GM21515 (cell line): ENCODE measurements at regions not wholly inside any gene's neighbourhood (a gene's known extent, or its start where the extent isn't known, plus 50 kb on each side); places are given as distances from the start of the nearest gene placed in this dataset.
"Not testable (repeated sequence)": the region's sequence is repeated elsewhere in the genome, so short reads cannot be mapped to it uniquely, and the experiment has no call there.

Experiments used
- ATAC-seq: cut with Tn5 transposase; IDR thresholded peaks from one replicate; pipeline ENCODE4 v1.9.1; 2021; ENCODE audit not compliant: unreplicated experiment

- no peak for ATAC-seq
Measured at GRCh38 chr9:26262421-26263107, 584.3 kb upstream of the TUSC1 start.

DNA sequence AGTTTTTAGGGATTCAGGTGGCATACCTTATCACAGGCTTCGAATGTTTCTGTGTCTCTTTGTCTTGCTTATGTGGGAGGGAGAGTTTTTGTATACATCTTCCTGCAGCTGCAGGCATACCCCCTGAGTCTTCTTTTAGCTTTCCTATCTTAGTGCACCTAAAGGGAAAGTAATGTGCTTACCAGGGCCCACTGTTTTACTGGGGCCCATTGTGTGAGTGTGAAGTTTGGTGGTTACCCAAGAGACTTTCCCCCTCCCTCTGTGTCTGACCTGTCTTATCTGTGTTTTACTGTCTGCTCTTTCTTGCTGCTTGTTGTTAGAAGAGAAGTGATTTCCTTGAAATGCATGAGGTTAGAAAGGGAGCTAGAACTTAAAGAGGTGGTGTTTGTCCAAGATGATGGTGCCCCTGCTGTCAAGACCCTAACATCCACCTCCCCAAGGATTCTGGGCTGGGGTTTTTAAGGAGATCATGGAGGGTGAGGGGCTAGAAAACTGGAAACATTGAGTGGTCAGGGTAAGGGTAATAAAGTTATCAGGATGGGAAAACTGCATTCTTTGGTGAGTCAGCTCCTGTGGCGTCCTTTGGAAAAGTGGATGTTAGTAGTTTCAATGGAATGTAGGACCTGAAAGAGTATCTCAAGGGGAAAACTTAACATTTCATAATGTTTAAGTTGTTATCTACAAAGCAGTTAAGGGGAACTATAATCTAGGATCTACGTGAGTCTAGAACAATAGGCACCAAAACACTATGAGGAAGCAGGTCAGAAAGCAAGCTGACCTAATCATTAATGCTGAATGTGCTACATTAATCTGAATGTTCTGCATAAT lies 583.5 kb upstream of the TUSC1 start:
- no peak for ATAC-seq

GRCh38 chr9:26260238-26260637 lies 582.0 kb upstream of the TUSC1 start:
- ATAC-seq, result no peak

- no peak for ATAC-seq
Measured at GRCh38 chr9:26247861-26248260, 569.6 kb upstream of the TUSC1 start.

GRCh38 chr9:26244661-26245451 lies 566.6 kb upstream of the TUSC1 start:
- ATAC-seq, result no peak

- ATAC-seq, result no peak
Measured at GRCh38 chr9:26243726-26244125, 565.5 kb upstream of the TUSC1 start.

- ATAC-seq, result no peak
Measured at GRCh38 chr9:26243029-26243697, 564.9 kb upstream of the TUSC1 start.

DNA sequence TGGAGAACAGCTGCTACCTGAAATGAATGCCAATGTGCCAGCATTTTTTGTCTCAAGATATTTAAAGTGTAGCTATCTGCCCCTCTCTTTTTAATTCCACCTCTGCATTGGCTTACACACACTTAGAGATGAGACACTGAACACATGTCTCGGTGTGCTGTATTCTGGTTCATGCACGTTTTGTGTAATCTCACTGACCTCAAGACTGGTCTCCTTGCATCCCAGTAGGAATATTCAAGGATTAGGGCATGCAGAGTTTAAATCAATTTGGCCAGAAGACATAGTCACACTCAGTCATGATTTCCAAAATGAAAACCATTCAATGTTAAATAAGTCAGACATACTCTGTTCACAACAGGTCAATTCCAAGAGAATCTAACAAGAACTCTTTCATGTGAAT lies 561.8 kb upstream of the TUSC1 start:
- ATAC-seq, result no peak

DNA sequence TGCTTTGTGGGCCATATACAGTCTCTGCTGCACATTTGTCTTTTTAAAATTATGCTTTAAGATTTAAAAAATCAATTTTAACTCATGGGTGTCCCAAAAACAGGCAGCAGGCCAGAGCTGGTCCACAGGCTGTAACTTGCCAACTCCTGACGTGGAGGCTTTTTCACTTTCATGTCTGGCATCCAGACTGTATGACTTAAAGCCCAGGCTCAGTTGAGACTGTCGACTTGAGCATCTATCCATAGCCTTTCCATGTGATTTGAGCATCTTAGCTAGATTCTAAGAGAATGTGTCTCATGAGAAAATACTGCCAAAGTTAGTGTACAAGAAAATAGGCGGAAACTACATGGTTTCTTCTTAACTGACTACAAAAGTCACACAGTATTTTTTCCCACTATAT lies 559.0 kb upstream of the TUSC1 start:
- no peak for ATAC-seq

DNA sequence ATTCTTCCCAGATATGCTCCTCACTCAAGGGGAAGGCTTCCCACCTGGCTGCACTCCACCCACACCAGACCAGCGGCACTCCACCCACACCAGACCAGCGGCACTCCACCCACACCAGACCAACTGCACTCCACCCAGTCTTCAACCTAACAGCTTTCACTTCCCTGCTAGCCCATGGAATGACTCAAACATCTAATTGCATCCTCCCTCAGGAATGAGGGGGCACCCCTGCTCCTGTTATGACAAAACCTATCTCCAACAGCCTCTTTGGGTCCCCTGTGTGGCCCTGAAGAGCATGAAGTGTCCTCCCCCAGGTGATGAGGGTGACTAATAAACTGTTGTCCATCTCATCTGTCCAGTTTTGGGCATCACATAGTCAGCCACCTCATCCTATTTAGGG lies 556.6 kb upstream of the TUSC1 start:
- no peak for ATAC-seq

DNA sequence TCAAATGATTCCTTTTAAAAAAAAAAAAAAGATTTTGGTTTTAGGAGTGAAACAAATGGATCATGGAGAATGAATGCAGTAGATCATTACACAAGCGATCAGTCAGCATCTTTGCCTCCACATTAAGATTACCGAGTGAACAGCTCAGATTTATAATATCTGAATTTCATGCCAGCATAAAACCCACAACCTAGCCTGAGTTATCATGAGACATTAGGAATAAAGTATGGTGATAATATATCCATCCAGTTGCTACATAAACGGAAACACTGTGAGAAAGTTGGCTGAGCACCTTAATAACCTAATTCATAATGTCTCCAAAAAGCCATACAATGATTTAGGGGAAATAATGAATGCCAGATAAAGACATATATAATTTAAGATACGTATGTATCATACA lies 553.1 kb upstream of the TUSC1 start:
- no peak for ATAC-seq

- no peak for ATAC-seq
Measured at GRCh38 chr9:26229324-26230054, 551.2 kb upstream of the TUSC1 start.

DNA sequence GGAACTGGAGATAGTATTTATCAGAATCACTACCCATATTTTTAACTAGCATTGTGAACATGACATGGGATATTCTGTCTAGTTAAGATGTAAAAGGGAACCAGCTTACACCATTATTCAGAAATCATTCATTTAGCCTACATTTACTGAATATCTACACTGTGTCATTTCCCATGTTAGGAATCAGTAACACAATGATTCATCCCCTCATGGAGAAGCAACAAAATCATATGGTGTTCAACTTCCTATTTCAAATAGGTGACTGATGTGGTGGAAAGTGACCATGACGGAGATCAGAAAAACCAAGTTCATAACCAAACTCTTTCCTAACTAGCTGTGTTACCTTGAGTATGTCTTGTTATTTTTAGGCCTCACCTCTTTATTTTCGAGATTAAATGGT lies 550.0 kb upstream of the TUSC1 start:
- no peak for ATAC-seq

GRCh38 chr9:26221290-26221689 lies 543.0 kb upstream of the TUSC1 start:
- ATAC-seq, result no peak

DNA sequence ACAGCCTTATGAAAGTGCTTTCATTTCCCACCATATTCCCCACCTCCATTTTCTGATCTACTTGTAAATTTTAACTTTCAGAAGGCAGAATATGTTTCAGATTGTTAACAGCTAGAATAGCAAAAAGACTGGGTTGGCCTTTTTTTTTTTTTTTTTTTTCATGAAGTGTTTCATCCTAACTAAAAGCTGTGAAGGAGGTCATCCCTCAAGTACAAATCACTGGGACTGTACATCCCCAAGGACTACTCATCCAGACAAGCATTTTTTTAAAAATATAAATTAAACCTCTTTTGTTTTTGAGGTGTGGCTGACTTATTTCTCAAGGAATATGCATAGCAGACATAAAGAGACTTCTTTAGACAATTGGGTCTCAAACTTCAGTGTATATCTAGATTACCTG lies 542.1 kb upstream of the TUSC1 start:
- ATAC-seq, result no peak

DNA sequence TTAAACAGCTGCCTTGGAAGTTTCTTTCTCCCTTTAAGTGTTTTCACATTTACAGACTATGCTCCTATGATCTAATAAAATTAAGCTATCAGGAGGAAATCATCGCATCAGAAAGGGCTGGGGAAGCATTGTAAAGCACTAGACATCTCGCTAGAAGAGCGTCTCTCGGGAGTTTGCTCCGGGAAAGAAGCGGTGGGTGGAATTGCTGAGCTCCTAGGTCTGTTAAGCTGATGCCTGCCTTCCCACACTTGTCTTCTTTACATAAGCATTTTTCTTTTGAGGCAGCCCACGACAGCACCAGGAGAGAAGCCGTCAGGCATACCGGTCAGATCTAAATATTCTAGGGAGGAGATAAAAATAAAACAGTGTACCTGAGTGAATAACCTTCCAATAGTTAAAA lies 541.7 kb upstream of the TUSC1 start:
- no peak for ATAC-seq

DNA sequence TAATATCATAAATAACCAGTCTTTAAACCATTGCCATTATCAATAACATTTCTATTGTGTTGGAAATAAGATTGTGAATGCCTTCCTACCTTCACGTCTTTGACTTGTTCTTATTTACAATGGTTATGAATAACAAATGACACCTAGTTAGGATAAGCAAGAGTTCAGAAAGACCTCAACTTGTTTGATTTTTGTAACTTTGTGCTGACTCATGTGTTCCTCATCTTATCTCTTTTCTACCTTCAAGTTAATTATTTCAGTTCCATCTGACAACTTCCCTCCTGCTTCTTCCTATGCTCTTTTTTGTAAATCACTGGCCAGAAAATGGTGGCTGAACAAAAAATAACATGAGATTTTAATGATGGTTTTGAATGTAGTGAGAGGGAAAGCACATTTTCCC lies 538.5 kb upstream of the TUSC1 start:
- no peak for ATAC-seq

DNA sequence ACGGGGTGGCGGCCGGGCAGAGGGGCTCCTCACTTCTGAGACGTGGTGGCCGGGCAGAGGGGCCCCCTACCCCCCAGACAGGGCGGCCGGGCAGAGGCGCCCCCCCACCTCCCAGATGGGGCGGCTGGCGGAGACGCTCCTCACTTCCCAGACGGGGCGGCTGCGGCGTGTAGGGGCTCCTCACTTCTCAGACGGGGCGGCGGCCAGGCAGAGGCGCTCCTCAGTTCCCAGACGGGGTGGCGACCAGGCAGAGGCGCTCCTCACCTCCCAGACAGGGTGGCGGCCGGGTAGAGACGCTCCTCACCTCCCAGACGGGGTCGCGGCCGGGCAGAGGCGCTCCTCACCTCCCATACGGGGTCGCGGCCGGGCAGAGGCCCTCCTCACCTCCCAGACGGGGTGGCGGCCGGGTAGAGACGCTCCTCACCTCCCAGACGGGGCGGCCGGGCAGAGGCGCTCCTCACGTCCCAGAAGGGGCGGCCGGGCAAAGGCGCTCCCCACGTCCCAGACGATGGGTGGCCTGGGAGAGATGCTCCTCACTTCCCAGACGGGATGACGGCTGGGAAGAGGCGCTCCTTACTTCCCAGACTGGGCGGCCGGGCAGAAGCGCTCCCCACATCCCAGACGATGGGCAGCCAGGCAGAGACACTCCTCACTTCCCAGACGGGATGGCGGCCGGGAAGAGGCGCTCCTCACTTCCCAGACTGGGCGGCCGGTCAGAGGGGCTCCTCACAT lies 536.6 kb upstream of the TUSC1 start:
- ATAC-seq, result not testable (repeated sequence)

DNA sequence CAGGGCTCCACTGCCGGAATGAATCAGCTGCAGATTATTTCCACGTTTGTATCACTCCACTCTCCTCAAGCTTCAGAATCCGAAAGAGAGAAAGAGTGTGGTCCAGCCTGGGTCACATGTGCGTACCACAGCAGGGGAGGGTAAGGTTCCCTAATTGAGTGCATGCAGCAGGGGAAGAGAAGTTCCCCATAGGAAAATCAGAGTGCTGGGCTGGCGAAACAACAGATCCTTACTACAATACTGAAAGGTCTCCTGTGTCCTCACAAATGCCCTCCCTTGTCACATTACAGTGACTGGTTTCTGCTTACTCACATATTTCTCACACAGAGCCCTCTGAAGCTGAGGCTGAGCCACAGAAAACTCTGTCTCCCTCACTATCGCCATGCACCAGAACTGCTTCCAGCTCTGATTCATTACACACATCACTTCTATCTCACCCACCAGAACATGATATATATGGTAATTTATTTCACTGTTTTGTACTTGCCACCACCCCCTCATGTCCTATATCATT lies 532.2 kb upstream of the TUSC1 start:
- no peak for ATAC-seq

DNA sequence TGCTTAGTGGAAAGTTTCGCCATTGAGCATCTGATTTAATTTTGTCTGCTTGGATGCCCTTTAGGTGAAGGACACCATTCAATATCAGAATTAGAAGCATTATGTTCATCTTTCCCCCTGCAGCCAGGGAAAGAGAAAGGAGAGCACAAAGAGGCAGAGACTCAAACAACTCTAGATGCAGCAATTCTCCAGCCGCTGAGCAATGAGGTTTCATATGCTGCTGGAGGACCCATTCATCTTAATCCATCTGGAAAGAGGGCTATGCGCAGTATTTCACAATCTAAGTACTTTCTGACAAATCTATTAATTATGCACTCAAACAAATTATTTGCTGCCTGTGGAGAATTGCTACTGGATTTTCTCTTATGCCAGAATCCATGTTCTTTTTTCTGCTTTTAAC lies 527.0 kb upstream of the TUSC1 start:
- no peak for ATAC-seq
